Kasumi-1 (cell line): ENCODE measurements at regions not wholly inside any gene's neighbourhood (a gene's known extent, or its start where the extent isn't known, plus 50 kb on each side); places are given as distances from the start of the nearest gene placed in this dataset.

Experiments used
- DNase-seq, 2 experiments: peaks; one replicate each; lab custom pipeline; 2025; lab: John Stamatoyannopoulos, UW

DNA sequence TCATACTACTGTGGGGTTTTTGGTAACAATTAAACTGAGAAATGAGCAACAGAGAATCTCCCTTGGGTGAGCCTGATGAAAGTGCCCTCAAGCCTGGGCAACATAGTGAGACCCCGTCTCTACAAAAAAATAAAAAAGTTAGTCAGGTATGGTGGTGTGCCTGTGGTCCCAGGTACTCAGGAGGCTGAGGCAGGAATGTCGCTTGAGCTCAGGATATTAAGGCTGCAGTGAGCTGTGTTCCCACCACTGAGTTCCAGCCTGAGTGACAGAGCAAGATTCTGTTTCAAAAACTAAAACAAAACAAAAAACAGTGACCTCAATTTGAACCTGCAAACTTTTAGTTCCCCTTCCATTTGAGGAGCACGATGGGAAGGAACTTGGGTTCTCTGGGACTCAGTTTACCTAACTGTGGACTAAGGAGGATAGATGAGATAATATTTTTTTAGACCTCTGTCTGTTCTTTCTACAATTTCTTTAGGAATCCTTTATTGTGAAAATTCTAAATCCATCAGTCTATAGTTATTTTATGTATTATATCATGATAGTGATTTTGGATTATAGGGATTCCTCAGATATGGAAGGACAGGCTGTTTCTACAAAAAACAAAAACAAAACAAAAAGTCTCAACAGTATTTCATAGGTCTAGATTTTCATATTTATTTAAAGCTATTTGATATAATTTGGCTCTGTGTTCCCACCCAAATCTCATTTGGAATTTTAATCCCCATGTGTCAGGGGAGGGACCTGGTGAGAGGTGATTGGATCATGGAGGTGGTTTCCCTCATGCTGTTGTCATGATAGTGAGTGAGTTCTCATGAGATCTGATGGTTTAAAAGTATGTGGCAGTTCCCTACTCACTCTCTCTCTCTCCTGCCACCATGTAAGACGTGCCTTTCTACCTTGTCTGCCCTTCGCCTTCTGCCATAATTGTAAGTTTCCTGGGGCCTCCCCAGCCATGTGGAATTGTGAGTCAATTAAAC, 178.6 kb downstream of the MYCN start:
- no peak for DNase-seq

DNA sequence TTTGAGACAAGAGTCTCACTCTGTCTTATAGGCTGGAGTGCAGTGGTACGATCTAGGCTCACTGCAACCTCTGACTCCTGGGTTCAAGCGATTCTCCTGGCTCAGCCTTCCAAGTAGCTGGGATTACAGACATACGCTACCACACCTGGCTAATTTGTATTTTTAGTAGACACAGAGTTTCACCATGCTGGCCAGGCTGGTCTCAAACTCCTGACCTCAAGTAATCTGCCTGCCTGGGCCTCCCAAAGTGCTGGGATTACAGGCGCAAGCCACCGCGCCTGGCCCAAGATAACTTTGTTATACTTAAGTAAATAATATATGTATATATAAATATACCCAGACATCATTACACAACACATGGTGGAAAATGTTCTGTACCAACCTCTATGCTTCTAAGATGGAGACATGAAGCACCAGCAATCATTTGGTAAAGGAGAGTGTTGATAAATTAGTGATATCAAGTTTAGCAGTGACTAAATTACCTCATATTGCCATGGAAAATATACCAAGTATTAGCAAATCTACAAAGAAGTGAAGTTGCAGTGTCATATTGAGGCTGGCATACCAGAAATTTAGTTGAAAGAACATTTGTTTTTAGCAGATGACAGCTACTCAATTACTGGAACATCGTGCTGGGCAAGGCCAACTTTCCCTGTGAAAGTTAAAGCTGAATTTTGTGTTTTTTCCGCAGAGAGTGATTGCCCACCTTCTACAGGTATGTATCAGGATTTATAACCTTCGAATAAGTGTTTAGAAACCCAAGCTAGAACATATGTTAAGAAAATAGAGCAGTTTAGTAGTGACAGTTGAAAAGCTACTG, 177.7 kb downstream of the MYCN start:
- no peak for DNase-seq

DNA sequence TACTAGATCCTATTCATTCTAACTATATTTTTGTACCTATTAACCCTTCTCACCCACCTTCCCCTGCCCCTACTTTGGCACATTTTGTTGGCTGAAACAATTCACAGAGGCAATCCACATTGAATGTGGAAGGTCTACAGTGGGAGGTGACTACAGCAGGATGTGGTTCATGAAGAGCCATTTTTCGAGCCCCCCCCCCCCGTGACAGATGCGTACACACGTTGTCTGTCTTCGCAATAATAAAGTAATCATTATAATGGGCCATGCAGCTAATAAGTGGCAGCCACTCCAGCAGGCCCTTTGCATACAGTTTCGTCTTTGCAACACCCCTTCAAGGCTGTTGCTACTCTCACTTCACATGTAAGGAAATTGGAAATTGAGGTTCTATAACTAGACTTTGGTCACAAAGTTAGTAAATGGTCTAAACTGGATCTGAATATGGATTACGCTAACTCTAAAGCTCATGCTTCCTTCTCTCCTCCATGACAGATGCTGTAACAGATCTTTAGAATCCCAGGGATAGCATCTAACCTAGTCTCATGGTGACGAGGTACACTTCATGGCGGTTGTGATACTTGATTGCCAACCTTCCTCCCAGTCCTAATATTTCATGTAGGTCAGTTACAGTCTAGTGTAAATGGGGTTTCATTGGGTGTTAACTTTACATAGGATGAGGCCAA, 176.8 kb downstream of the MYCN start:
- DNase-seq, result no peak

DNA sequence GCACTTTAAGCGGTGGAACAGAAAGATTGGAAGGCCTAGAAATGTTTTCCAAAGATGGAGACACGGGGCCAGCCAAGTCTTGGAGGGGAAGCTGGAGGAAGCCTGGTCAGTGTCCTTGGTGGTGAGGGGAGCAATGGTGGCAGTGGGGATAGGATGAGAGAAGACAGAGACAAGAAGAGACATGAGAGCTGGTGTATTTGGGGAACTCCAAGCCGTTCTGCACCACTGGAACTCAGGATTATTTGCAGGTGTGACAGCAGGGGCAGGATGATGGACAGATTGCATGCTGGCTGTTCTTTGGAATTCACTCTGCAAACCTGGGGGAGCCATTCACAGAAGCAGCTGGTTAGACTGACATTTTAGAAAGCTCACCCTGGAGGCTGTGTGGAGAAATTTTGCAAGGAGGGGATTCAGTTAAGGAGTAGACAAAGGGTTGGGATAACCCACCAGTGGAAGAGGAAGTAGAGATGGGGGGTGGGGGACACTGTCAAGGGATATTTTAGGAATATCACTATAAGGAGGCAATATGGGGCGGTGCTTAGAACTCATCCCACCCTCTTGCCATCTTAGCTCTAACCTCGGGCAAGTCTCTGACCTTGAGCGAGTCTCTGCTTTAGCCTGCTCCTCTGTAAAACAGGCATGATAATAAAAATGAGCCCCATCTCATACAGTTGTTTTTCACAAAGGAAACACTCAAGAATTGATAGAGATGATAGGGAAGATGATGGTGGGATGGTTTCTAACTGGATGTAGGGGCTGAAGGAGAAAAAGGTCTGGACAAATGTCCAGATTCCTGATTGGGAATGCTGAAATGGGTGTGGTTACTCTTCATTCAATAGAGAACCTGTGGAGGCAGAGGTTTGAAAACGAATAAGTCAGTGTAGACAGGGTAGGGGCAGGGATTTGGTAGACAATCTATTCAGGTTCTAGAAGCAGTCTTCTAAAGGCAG, 175.8 kb downstream of the MYCN start:
- no peak for DNase-seq

DNA sequence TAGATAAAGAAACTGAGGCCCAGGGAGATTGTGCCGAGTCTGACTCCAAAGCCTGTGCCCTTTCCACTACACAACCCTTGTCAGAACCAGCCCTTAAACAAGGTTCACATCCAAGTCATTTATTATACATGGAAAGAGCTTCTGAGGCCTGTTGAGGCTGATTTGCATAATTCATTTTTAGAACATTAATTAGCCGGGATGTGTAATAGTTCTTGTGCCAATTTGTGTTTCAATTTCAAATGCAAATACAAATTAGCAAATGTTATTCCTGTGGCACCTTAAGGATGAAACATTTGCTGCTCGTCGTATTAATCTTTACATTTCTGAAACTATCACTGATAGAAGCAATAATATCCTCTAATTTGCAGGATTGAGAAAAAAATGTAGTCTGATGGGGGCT, 174.9 kb downstream of the MYCN start:
- no peak for DNase-seq

DNA sequence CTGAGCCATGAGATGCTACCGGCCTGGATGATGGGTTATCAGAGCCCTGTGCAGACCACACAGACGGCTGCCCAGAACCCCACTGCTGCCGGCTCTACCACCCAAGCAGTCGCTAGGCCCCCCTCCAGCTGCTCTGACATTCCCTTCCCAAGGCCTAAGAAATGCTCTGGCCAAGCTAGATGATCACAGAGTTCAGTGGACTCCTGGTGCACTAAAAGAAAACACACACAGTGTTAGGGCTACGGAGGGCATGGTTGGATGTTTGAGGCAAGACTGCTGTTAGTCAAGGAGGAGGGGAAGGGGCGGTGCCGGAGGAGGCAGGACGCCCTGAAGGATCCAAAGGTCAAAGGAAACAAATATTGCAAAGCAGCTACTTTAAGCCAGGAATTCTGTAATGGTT, 174.5 kb downstream of the MYCN start:
- DNase-seq, result no peak

DNA sequence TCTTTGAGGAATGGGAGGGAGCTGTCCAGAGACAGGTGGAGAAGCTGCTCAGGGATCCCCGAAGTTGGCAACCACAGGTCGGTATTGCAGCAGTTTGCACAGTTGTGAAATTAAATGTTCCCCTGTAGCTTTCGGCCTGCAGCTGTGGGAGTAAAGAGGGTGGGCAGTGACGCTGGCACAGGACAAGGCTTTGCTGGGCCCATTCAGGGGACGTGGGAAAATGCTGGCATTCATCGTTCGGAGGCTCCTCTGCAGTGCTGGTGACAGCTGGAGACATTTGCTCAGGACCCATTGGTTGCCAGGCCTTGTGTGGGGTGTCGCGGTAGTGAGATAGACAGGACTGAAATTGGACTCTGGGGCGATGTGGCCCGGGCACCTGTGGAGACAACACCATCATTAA, 173.7 kb downstream of the MYCN start:
- DNase-seq, result no peak

DNA sequence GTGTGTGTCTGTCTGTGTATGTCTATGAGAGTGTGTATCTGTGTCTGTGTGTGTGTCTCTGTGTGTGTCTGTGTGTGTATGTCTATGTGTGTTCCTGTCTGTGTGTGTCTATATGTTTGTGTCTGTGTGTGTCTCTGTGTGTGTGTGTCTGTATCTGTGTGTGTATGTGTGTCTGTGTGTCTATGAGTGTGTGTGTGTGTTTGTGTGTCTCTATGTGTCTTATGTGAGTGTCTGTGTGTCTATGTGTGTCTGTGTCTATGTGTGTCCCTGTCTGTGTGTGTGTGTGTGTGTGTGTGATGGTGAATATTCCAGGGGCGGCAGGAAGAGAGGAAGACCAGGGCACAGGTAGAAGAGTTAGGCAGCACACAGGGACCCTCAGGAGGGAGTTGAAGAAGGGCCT, 173.2 kb downstream of the MYCN start:
- no peak for DNase-seq

DNA sequence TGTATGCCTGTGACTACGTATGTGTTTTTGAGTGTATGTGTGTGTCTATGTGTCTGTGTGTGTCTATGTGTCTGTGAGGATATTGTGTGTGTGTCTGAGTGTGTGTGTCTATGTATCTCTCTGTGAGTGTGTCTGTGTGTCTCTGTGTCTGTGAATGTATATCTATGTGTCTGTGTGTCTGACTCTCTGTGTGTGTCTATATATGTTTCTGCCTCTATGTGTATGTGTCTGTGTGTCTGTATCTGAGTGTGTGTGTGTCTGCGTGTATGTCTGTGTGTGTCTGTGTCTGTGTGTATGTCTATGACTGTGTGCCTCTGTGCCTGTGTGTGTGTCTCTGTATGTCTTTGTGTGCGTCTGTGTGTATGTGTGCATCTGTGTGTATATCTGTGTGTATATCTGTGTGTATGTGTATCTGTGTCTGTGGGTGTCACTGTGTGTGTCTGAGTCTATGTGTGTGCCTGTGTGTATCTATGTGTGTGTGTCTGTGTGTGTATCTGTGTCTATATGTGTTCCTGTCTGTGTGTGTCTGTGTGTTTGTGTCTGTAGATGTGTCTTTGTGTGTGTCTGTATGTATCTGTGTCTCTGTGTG, 172.7 kb downstream of the MYCN start:
- no peak for DNase-seq

DNA sequence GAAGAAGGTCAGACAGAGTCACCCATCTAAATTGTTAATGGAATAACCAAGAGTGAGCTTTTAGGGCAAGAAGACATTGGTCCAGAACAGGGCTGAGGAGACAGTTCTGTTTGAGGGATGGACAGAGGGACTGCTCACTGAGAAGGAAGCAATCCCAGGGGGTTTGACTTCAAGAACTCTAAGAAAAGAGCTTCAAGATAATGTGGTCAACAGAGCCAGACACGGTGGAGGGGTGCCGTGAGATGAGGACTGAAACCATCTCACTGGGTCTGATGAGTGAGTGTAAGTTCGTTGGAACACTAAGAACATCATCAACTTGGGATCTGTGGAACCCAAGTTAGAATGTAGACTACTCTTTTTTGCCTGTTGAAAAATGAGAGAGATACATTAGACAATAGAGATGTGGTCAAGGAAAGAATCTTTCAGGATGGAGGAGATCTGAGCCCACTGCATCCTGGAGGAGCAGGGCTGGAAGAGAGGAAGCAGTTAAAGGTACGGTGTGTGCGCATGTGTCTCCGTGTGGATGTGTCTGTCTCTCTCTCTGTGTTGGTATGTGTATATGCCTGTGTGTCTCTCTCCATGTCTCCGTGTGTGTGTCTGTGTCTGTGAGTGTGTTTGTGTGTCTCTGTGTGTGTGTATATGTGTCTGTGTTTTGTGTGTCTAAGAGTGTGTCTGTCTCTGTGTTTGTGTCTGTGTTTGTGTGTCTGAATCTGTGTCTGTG, 172.1 kb downstream of the MYCN start:
- no peak for DNase-seq

DNA sequence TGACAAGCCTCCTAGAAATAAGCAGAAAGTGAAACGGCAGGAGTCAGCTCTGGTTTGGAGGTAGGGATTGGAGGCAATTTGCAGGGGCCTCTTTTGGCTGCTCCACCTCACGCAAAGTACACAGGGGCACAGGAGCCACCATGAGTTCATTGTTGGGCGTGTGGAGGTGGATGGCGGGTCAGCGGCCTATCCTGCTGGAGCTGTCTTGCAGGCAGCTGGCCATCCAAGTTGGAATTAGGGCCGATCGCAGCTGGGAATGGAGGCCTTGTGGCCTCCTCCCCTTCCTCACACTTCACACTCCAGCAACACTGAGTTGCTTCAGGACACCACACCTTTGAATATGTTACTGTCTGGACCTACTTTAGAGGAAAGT, 171.5 kb downstream of the MYCN start:
- no peak for DNase-seq

DNA sequence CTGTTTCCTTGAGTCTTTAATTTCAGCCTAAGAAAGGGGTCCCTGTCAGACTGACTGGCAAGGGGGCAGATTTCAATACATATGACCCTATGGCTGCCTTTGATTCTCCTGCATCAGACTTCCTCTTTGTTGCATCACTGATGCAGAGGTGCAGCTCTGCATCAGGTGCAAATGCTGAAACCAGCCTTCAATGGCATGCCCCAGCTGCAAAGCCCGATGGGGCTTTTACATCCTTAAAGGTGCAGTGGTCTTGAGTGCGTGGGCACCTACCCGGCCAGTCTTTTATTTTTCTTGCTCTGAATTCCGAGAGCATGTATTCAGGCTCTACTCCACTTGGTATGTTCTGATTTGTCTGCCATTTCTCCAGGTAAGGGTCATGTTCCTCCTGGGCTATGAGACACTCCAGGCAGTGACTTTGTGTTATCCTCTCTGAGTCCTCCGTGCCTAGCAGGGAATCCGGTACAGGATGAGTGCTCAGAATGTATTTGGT, 169.5 kb downstream of the MYCN start:
- no peak for DNase-seq

DNA sequence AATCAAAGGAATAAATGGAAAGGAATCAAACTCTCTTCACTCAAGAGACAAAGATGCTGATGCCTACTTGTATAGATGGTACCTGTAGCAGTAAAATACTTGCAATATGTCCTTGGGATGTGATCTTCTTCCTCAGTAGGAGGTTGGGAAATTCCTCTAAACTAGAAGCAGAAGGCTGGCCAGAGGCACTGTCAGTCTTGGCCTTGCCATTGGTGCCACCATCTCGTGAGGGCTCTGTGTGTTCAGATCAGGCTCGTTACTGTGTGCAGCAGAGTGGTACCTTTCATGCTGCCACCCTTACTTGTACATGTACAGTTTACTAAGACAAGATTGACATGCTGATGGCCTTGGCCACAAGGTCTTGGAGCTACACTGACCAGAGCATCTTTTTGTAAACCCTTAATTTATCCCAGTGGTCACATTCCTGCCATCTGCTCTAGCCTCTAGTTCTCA, 169.0 kb downstream of the MYCN start:
- no peak for DNase-seq

DNA sequence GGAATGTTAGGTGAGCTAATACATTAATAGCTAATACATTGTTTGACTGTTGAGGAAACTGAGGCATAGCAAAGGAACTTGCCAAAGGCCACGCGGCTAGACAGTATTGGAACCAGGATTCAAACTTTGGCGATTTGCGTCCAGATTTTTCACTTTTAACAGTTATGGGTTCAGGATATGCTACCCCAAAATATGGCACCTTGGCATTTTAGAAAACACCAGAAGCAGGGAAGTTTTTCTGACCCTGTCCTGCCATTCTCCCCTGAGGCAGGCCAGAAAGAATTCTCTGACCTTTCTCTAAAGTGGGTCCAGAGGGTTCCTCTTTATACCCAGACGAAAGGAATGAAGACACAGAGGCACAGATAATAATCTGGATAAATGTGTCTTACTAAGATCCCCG, 166.9 kb downstream of the MYCN start:
- DNase-seq, result no peak

DNA sequence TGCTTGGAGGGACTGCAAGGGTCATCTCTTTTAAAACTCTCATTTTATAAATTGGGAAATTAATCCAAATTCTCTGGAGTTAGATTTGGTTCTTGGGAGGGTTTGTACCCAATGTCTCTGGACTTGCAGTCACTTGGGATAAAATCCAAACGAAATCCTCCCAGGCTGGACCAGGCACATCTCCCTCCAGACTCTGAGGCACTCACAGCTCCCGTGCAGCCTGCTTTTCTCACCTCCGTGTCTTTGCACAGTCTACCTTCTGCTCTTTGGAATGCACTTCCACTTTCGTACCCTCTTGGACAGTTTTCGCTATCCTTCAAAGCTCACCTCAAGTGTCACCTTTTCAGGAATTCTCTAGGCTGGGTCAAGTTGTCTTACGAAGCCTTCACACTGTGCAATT, 166.3 kb downstream of the MYCN start:
- DNase-seq, result no peak

DNA sequence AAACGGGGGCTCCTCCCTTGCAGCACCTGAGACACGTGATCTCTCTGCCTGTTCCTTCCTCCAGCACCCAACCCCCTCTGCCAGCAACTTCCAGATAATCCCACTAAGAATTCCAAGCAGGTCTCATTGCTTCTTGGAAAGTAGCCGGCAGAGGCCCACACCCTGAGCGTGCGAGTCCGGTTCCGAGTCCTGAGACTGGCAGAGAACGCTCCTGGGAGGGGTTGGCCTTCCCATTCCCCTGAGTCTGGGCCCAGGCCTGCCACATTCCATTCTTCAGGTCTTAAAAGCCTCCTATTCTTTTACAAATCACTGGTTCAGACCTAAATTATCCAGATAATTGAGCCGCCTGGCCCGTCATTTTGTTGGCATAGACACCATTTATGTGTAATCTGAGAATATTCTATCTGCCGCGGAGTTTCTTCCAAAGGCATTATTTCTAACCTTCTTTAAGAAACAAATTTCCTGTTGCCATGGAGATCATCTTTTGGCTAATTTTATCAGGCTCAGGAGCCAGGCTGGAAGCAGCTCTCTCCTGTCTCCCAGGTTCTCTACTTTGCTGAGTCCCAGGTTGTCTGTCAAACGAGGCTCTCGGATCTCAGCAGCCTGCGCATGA, 165.4 kb downstream of the MYCN start:
- DNase-seq, result no peak

DNA sequence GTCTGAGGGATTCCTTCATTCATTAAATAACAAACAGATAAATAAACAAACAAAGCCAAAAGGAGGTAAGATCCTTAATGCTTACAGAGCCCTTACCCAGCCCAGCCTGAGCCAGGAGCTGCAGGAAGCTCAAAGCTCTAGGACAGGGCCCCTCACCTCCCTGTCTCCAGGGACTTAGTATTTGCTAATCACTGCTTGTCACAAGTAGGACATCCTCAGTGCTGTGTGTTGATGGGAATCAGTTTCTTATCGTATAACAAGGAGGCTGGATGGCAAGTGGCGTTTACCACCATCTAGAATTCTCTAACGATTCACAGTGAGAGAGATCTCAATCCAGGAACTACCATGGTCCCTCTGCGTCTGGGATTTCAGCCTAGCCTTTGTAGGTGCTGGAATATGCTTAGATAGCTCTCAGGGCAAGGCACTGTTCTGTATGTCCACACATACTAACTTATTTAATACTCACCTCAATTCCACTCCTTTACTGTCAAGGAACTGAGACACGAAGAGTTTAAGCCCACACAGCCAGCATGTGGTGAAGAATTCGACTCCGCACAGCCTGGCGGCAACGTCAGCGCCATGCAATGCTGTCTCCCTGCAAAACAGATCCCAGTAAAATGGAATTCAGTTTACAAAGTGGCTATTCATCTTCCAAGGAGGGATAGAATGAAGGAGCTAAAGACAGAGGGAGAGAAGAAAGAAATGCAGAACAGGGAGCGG, 164.8 kb downstream of the MYCN start:
- no peak for DNase-seq

DNA sequence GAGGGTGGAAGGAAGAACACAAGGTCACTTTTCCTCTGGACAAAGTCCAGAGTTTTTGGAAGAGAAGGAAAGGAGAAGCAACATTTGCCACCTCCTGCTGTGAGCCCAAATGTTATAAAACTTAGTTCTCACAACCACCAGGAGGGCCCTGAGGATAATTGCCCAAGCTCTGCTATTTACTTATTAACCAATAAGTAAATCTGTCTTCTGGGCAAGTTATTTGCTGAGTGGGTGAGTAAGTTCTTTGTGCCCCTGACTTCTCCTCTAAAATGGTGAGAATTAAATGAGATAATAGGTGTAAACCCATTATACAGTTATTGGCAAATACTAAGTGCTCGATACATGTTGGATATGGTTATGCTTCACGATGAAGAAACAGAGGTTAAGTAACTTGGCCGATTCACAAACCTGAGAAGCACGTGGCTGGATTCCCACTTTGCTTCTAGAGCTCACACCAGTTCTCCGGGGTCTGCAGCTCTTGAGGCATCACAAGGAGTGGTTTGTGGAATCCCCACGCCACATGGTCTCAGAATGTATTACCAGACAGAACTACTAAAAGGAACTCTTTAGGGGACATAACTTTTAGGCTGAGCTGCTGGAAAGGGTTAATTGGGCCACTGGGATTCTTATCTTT, 164.1 kb downstream of the MYCN start:
- no peak for DNase-seq
